HG03139 (cell line): ENCODE measurements at regions not wholly inside any gene's neighbourhood (a gene's known extent, or its start where the extent isn't known, plus 50 kb on each side); places are given as distances from the start of the nearest gene placed in this dataset.

Experiments
- ATAC-seq: cut with Tn5 transposase; IDR thresholded peaks from one replicate; pipeline ENCODE4 v1.9.1; 2021; ENCODE audit not compliant: unreplicated experiment

DNA sequence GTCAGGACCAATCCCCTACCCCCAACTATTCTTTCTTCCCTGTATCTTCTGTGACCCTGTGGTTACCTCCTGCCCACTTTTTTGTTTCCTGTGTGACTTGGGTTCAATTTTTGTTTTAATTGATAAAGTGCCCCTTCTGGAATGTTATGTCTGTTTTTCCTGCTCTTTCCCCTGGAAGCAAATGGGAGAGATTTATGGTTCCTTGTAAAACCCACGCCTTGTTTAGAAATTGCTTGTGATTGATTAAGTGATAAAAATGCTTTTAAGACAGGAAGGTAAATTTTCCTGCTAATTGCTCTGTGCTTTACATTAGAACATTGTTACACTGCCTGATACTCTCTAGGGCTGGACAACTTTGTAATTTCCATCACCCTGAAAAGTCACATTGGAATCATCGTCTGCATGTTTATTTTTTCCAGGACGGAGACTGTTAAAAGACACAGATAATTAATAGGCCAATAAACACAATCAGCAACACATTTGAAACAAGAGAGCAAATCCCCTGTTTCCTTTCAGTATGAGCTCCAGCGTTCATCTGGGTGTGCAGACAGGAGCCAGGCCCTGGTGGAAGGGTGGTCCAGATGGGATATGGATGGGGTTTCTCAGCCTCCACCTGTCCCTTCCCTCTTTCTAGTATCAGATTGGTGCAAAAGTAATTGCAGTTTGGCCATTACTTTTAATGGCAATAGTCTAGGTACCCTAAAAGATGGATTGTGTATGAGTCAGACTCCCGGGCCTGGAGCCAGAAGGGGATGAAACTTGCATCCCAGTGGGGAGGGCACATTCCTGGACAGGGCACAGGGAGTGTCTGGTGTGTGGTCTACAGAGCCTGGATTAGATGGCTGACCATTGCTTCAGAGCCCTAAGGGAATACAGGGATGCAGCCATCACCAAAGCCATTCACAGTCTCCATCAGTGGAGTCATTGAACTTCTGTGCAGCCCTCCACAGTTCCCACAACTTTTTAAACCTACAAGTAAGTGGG, 58.1 kb upstream of the AGBL1 start:
- ATAC-seq = no peak

DNA sequence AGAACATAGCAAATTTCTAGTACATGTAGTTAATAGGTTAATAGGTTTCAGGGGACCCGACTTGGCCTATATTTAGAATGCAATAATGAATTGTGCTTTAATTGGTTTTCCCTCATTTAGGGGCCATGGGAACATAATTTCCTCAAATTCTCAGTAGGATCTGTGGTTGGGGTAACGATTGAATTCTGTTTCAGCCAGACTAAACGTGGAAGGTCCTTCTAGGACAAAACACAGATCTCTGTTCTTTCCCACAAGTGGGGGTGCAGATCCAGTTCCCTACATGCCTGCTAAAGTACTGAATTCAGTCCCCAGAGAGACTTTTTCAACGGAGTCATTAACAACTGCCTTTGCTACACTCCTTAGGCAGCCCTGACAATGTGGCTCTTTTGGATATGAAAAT, 50.7 kb upstream of the AGBL1 start:
- no peak for ATAC-seq
